Cerebellar nuclear complex (tissue), 1 donor: ENCODE measurements at regions not wholly inside any gene's neighbourhood (a gene's known extent, or its start where the extent isn't known, plus 50 kb on each side); places are given as distances from the start of the nearest gene placed in this dataset.
"Not testable (repeated sequence)": the region's sequence is repeated elsewhere in the genome, so short reads cannot be mapped to it uniquely, and the experiment has no call there.

Experiments
- DNase-seq, 2 experiments: peaks; one replicate each; lab custom pipeline; 2025; lab: John Stamatoyannopoulos, UW

DNA sequence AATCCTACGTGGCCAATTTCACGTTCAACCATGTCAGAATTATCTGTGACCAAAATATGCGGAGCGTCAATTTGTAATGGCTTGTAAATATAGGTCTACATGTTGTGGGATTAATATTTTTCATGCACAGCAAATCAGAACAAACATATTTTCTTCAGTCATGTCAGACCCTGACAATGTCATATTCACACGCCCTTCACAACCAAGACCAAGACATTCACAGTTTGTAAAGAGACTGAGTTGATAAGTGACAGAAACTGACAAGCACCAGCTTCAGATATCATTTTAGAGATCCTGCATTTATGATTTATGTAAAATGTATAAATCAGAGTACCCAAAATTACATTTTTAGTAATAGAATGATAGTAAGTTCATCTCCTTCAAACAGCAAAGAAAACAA lies 57.3 kb upstream of the NOVA1 start:
- DNase-seq, result no peak

DNA sequence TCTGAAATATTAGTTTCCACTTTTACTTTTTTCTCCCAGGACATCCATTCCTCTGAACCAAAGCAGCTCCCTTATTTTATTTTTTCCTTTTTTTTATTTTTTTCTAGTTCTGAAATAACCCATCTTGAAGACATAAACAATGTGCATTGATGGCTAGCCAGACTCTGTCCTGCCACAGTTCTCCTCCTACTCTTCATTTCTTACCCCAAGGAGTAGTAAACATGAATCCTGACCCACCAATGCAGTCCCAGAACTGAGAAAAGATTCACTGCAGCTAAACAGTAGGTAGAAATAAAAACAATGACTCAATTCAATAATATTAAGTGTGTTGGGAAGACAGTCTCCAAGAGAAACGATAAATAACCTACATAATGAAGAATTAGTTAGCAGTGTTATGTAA lies 65.7 kb upstream of the NOVA1 start:
- no peak for DNase-seq

DNA sequence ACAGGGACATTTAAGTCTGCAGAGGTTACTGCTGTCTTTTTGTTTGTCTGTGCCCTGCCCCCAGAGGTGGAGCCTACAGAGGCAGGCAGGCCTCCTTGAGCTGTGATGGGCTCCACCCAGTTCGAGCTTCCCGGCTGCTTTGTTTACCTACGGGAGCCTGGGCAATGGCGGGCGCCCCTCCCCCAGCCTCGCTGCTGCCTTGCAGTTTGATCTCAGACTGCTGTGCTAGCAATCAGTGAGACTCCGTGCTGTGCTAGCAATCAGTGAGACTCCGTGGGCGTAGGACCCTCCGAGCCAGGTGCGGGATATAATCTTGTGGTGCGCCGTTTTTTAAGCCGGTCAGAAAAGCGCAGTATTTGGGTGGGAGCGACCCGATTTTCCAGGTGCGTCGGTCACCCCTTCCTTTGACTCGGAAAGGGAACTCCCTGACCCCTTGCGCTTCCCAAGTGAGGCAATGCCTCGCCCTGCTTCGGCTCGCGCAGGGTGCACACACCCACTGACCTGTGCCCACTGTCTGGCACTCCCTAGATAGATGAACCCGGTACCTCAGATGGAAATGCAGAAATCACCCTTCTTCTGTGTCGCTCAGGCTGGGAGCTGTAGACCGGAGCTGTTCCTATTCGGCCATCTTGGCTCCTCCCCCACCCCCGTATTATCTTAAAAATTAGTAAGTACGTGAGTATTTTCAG lies 81.0 kb upstream of the NOVA1 start:
- not testable (repeated sequence) for DNase-seq

DNA sequence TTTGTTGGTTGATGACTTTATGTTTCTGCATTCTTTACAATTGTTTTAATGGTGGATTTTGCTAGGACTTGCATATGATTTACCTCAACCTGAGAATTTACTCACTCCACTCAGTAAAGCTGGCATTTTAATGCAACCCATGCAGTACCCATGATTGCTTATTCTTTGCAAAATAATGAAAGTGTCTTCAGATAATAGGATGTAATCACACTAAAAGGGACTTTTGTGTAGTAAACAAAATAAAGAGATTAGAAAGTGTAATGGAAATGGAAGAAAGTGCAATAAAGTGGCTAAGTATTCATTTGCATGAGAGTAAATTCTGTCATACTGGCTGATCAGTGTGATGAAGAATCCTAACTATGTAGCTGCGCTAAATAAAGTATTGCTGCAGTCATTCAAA lies 87.6 kb upstream of the NOVA1 start:
- DNase-seq, result no peak

DNA sequence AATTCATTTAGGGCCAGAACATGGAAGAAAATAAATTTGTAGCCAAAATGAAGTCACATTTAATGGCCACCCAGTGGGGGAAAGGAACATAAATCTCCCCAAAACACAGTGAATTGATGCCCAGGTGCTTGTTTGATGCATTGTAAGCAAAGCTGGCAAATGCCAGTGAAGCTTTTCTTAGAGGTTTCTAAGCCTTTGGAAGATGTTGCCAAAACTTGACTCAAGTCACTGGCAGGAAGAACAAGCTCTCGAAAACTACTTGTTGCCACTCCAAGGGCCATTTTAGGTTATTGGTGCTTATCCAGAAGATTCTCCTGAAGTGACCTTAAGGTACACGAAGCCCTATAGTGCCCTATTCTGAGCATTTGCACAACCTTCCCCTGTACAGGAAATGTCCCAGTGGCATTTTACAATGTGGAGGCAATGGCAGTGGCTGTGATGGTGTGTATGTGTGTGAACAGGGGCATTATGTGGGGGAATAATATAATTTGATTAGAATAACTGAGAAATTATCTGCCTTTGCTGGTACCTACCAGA lies 89.5 kb upstream of the NOVA1 start:
- no peak for DNase-seq

DNA sequence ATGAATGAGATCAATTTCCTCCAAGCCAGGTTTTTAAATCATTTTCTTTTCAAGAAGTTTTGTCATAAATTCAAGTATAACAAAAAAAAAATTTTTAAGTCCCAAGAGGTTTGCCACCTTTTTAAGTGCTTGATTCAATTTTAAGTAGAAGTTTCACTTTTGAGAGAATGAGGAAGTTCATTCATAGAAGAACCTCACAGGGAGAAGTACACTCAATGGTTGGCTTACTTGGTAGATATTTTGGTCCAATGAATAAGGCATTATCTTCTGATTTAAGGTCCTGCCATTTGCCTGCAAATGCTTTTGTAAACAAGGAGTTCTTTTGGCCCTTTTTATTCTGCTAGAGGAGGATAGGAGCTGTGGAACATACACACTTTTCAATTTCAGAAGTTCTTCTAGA lies 96.7 kb upstream of the NOVA1 start:
- no peak for DNase-seq

DNA sequence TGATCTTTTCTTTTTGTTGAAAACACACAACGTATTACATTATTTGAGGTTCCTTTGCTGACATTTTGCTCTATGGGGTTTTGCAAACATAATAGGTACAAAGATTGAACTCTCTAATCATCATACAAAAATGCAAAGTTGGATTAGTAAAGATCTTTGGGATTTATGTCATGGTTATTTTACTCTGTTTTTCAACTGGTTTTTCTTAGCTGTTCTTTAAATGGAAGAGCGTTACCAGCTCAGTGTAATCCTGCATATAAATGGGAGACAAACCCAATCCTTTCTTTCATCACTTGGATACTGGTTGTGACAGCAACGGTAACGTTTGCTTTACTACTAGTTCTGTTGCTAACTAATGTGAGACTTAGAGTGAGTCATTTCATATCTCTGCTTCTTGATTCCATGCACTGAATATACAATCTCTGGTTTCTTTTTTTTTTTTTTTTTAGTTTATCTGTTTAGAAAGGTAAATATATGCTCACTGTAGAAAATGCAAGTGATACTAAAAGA lies 104.9 kb upstream of the NOVA1 start:
- no peak for DNase-seq

DNA sequence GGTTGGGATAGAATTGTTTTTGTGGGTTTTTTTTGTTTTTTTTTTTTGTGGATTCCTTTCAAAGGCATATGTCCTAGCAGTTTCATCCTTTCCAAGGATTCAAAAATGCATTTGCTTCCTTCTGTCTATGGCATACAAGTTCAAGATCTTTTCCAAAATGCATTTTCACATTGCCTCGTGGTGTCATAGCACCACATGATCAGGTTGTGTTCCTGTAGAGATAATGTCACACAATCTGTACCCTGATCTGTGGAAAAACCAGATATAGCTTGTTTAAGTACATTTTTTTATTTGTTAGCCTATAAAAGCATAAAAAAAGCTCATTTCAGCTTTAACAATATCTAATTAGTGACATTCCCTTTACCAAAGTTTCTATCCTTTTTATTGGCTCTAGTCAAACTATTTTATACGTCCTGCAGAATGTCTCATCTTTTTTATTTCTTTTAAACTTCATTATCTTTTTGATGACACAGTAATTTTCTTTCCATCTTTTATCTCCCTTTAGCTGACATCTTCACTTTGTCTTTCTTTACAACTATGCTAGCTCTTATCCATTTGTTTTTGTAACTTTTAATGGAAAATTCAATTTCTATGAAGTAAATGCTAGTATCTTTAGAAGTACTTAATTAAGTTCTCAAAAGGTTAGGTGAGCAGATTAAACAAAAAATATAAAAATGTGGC lies 106.0 kb upstream of the NOVA1 start:
- DNase-seq, result no peak

DNA sequence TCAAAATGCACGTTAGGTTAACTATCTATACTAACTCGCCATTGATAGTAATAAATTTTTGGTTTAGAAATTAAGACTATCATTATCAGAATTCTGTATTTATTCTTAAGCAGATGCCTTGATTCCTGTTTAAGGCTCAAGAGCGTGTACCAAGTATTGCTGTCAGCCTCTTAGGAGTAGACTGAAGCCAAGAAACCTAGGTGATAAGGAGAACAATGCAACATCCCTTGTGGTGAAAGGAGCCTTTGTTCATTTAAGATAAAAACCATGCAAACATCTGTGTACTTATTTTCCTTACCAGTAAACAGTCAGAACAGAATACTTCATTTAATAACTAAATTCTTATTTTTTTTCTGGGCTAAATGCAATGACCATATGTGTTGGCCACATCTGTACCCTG lies 109.4 kb upstream of the NOVA1 start:
- no peak for DNase-seq

DNA sequence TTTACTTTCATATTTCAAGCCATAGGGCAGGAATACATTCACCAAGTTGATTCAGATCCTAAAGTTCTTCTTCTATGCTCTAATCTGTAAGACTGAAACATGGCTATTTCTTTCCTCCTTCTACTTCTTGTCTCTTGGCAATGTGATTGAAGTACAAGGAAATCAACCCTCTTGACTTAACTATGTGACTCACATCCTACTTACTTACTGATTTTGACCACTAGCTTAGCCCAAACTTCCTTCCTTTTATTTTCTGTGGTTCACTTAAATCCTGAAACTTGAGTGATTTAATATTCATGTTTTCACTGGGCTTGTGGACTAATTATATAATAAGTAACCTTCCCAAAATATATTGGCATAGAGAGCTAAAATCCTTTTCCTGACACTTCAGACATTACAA lies 111.2 kb upstream of the NOVA1 start:
- DNase-seq, result no peak

DNA sequence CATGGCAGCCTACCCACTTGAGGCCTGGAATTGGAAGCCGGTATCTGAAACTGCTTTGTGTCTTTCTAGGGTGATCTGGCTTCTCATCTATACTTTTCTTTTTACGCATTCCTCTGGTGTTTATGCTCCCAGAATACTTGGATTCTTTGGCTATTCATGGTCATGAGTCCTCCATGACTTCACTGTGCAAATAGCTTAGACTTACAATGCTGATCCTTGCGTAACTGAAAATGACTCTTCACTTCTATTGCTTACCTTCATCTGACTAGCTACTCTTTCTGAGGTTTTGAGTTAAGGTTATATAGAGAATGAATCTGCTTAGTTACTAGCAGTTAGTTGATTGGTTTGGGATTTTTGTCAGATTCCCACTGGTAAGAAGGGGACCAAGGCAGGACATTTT lies 121.7 kb upstream of the NOVA1 start:
- DNase-seq, result no peak

DNA sequence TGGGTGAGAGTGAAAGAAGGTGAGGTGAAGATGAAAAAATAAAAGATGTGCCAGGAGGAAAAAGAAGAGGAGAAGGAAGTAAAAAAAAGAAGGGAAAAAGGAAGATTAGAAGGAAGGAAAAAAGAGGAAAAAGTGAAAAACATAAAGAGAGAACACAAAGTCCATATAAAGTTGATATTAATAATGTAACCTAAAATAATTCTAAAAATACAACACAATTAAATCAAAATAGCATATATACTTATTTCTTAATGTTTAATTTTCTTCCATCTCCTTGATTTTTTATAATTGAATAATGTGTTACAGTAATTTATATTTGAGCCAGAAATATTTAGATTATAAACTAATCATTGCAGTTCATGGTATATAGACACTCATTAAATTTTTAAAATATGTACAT lies 124.4 kb upstream of the NOVA1 start:
- no peak for DNase-seq

DNA sequence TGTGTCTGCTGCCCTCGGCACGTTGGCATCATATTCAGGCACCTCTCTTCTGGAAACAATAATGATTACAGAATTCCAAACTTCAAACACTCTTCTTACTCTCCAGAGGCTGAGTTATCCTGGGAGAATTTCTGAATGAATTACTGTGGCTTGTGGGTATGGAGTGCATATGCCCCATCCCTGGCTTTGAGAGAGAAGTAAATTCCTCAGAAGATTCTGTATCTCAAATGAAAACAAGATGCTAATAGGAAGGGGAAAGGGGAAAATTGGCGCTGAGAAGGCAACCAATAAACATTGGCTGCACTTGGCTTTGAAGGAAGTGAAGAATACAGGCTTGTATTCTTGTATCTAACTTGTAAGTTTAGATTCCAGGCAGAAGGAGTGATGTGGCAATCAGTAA lies 132.0 kb upstream of the NOVA1 start:
- DNase-seq, result no peak

DNA sequence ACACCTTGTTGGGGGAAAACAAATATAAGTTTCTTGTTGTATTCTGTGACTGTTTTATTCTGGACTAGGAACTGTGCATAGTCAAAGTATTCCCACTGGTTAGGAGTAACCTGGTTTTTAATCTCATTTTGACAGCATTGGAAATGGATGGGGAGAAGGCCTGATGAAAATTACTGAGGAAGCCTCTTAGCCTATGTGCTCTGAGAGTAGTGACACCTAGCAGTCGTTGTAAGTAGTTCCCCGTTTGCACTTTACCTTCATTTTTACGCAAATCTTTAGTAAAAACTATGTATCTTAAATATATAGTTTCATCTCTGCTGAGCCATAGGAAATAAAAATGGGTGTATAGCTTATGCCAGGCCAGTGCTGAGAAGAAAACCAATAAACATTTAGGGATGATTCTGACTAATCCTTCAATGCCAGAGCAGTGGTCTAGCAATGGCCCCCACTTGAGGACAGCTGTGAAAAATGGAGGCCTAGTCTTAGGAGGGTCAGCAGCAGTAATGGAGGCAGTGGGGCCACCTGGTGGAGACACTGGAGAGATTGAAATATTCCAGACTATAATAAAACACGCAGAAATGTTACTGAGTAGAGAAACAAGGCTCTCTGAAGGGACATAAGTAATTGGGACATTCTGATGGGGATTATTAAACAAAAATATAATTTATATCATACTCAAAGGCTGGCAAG lies 133.2 kb upstream of the NOVA1 start:
- DNase-seq, result no peak

DNA sequence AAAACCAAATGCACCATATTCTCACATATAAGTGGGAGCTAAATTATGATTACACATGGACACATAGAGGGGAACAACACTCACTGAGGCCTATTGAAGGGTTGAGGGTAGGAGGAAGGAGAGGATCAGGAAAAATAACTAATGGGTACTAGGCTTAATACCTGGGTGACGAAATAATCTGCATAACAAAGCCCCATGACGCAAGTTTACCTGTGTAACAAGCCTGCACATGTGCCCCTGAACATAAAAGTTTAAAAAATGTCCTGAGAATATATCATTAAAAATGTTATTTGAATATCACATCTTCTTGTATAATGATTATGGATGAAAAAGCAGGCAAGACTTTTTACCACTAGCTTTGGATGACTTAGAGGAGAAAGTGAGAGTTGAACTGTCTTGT lies 138.0 kb upstream of the NOVA1 start:
- DNase-seq, result no peak

DNA sequence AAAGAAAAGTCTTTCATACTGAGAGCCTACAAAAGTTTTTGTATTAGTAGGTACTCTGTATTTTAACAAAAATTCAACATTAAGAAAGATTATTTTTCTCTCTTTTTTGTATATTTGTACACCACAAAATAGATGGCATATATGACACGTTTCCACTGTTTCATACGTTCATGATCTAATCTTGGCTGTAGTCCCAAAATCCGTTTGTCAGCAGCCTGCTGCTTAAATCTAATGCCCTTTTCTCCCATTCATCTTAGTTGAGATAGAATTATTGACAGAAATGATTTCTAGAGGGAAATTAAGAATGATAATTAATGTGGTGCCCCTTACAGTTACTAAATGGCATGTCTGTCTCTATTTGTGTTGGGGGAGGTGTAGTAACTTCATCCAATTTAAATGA lies 140.7 kb upstream of the NOVA1 start:
- no peak for DNase-seq

DNA sequence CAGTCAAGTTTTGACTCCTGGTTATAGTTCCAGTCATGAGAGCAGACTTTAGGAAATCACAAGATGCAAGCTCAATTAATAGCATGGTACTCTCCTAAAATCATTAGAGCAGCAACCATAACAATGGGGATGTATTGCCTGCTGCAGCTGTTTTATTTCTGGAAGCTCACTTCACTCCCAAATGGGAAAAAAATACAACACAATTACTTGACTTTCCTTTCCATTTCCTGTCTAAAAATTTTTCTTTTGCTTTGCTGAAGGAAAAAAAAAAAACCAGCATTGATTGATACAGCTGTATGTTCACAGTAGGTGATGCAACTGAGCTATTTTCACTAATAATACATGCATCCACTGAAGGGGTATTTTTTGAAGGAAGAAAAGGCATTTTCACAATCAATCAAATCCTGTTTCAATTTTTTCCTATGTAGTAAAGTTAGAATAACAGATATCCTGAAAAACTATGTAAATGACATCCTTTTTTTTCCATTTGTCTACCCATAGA lies 143.9 kb upstream of the NOVA1 start:
- DNase-seq, result no peak

DNA sequence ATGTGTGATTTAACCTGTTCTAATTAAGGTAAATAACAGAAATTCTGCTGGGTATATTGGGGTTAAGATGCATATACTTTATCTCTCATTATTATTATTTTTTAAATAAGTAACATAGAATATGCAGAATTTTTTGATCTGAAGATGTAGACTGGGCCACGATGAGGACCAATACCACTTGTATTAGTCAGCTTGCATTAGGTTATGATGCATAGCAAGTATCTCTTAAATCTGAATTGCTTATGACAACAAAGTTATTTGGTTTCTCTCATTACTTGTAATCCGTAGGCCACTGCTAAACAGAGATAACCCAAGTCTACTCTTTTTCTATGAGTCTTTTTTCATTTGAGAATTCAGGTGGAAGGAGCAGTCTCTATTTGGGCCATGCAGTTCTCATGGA lies 145.5 kb upstream of the NOVA1 start:
- no peak for DNase-seq

DNA sequence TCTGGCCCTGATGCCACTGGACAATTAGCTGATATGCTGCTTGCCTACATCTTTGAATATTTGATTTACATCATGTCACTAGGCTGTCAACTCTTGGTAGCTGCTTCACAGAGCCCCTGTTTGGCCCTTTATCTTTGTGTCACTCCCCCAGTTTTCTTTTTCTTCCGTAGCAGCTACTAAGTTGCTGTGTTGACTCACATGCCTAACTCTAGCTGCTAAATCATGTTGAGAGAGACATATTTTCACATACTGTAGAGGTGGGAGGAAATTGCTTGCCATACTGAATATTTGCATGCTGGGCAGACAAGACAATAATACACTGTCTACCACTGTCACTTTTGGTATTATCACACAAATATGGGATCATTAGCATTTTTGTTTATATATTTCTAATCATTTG lies 147.1 kb upstream of the NOVA1 start:
- no peak for DNase-seq

DNA sequence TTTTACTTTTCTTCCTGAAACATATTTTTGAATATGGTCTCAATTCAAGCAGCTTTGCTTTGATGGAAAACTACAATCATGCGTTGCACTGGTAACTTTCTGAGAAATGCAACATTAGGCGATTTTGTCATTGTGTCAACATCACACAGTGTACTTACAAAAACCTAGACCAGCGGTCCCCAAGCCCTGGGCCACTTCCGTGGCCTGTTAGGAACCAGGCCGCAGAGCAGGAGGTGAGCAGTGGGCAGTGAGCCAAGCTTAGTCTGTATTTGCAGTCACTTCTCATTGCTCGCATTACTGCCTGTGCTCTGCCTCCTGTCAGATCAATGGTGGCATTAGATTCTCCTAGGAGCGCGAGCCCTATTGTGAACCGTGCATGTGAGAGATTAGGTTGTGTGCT lies 163.7 kb upstream of the NOVA1 start:
- DNase-seq, result no peak

DNA sequence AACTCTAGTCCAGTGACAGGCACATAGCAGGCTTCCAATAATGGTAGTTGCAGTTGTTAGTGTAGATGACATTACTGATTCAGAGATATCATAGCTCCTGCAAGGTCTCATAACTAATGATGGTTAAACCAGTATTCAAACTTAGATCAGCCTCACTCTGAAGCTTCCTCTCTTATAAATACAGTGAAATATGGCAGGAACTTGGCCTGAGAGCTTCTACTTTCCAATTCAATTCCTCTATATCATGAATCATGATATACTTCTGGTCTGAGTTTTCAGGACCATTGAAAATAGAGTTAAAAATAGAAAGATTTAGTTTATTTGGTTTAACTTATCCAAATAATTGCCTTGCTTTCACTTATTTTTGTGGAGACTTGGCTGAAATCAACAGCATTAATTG lies 167.5 kb upstream of the NOVA1 start:
- DNase-seq, result no peak

DNA sequence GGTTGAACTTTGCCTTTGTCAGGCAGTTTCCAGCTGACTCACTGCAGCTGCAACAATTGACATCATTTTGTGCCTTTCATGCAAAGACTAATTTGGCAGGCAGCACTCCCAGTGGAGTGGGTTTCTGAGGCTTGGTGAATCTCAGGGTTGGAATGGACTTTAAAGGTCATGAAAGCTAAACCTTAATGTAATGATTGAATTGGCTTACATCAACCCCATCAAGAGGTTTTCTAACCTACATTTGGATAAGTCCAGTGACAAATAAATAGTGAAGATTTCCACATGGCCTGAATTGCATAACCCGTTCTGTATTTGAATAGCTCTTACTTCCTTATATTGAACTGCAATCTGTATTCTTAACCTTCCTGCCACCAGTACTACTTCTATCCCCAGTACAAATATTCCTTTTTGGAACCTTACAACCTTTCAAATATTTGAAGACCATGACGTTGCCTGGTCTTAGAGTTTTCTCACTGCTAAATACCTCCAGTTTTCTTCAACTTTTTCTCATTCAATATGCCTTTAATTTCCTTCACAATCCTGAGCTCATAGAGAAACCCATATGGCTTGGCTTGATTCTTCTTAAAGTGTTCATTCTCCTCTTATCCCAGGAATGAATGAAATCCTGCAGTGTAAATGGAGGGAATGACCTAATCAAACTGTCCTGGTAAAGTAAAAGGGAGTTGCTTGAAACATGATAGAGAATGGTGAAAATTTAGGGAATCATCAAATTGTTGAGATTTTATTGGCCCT lies 168.1 kb upstream of the NOVA1 start:
- DNase-seq, result no peak
